ENCODE measurements at regions not wholly inside any gene's neighbourhood (a gene's known extent, or its start where the extent isn't known, plus 50 kb on each side); places are given as distances from the start of the nearest gene placed in this dataset.

DNA sequence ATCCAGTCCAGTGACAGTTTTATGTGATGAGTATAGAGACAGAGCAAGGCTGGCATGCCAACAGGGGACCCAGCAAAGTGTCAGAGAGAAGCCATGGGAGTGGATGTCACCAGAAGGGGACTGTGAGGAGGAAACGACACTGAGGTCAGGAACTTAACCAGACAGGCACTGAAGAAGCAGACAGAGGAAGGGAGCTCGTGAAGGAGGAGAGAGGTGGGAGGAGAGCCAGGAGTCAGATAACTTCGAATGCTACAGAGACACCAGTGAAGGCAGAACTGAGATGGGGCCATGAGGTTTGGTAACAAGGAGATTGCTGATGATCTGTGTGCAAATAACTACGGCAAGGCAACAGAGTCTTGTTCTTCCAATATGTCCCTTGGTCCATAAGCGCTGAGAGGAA, 211.1 kb upstream of the FOXA2 start:
- TF ChIP-seq, protein P1, sequence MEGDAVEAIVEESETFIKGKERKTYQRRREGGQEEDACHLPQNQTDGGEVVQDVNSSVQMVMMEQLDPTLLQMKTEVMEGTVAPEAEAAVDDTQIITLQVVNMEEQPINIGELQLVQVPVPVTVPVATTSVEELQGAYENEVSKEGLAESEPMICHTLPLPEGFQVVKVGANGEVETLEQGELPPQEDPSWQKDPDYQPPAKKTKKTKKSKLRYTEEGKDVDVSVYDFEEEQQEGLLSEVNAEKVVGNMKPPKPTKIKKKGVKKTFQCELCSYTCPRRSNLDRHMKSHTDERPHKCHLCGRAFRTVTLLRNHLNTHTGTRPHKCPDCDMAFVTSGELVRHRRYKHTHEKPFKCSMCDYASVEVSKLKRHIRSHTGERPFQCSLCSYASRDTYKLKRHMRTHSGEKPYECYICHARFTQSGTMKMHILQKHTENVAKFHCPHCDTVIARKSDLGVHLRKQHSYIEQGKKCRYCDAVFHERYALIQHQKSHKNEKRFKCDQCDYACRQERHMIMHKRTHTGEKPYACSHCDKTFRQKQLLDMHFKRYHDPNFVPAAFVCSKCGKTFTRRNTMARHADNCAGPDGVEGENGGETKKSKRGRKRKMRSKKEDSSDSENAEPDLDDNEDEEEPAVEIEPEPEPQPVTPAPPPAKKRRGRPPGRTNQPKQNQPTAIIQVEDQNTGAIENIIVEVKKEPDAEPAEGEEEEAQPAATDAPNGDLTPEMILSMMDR (IDR thresholded peaks at IDR 0.05), result no peak
- TF ChIP-seq YY1 (IDR thresholded peaks at IDR 0.05; ENCODE audit: low read depth) (no peak), EP300 (IDR thresholded peaks at IDR 0.05; ENCODE audit: borderline replicate concordance in 1 of 2, low read depth in 1 of 2, low read length in 1 of 2) (no peak), ELF1 (IDR thresholded peaks at IDR 0.05) (no peak), POLR2AphosphoS5 (IDR thresholded peaks at IDR 0.05; ENCODE audit: low read depth, low read length) (no peak), RFX5 (IDR thresholded peaks at IDR 0.05; ENCODE audit: low read length) (no peak), MEF2A (IDR thresholded peaks at IDR 0.05; ENCODE audit: borderline replicate concordance, low read depth) (no peak), RXRA (IDR thresholded peaks at IDR 0.05; ENCODE audit: borderline replicate concordance, low read depth) (no peak), FOXJ3 (CRISPR knock-in tag; IDR thresholded peaks at IDR 0.05) (no peak), GABPA (IDR thresholded peaks at IDR 0.05; ENCODE audit: low read depth) (no peak), ZBTB33 (IDR thresholded peaks at IDR 0.05; ENCODE audit: borderline replicate concordance, low read depth) (no peak), TEAD4 (IDR thresholded peaks at IDR 0.05; ENCODE audit: borderline replicate concordance, insufficient read depth) (no peak)
- TF ChIP-seq, protein P2, sequence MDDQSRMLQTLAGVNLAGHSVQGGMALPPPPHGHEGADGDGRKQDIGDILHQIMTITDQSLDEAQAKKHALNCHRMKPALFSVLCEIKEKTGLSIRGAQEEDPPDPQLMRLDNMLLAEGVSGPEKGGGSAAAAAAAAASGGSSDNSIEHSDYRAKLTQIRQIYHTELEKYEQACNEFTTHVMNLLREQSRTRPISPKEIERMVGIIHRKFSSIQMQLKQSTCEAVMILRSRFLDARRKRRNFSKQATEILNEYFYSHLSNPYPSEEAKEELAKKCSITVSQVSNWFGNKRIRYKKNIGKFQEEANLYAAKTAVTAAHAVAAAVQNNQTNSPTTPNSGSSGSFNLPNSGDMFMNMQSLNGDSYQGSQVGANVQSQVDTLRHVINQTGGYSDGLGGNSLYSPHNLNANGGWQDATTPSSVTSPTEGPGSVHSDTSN (IDR thresholded peaks at IDR 0.05), result no peak
- TF ChIP-seq, protein P3, sequence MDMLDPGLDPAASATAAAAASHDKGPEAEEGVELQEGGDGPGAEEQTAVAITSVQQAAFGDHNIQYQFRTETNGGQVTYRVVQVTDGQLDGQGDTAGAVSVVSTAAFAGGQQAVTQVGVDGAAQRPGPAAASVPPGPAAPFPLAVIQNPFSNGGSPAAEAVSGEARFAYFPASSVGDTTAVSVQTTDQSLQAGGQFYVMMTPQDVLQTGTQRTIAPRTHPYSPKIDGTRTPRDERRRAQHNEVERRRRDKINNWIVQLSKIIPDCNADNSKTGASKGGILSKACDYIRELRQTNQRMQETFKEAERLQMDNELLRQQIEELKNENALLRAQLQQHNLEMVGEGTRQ (IDR thresholded peaks at IDR 0.05; ENCODE audit: borderline replicate concordance, low read depth, low read length), result no peak

Data from SK-N-SH (cell line).